K562 (cell line): ENCODE measurements at regions not wholly inside any gene's neighbourhood (a gene's known extent, or its start where the extent isn't known, plus 50 kb on each side); places are given as distances from the start of the nearest gene placed in this dataset.

Experiments
- HLTF ChIP-seq: fragments of 450-650 bp; IDR thresholded peaks from 2 replicates; pipeline ENCODE4 v1.6.1; 2016
- KLF10 ChIP-seq: fragments of 250-450 bp; sonication (Bioruptor Pico); IDR thresholded peaks from 2 replicates; pipeline ENCODE4 v1.6.1; 2021; ENCODE audit warnings: matching md5 sums
- SMC3 ChIP-seq: conservative IDR thresholded peaks from 2 replicates; pipeline ENCODE4 v1.6.1; 2011; ENCODE audit warnings: low read depth, low read length, improper control_type of control experiment; ENCODE audit not compliant: insufficient read depth
- ZNF124 ChIP-seq: sonication (generic); formaldehyde crosslinking; IDR thresholded peaks from 2 replicates; pipeline ENCODE4 v1.8.1; 2022; ENCODE audit warnings: missing genetic modification reagents
- ZNF764 ChIP-seq: fragments of 250-450 bp; sonication (Bioruptor Pico); IDR thresholded peaks from 2 replicates; pipeline ENCODE4 v1.4.0; 2020; ENCODE audit warnings: low read depth, mild to moderate bottlenecking, moderate library complexity
- TF ChIP-seq, protein P1 (sequence below): sonication (generic); IDR thresholded peaks from 2 replicates; pipeline ENCODE4 v1.6.1; 2016
- TF ChIP-seq, protein P2 (sequence below): fragments of 450-650 bp; formaldehyde crosslinking; IDR thresholded peaks from 2 replicates; pipeline ENCODE4 v1.4.0; 2020; ENCODE audit warnings: mild to moderate bottlenecking, moderate library complexity
- TF ChIP-seq, protein P3 (sequence below): IDR thresholded peaks from 2 replicates; pipeline ENCODE4 v1.6.1; 2011; ENCODE audit not compliant: insufficient read length; ENCODE audit errors: extremely low read depth
- TF ChIP-seq, protein P4 (sequence below), 3 experiments: IDR thresholded peaks in 2 of 3; conservative IDR thresholded peaks in 1 of 3; 2 replicates each; pipeline ENCODE4 v1.5.1; 2011 to 2012; ENCODE audit warnings: low read length in 3 of 3, mild to moderate bottlenecking in 3 of 3, control low read depth in 2 of 3, improper control_type of control experiment in 1 of 3, inconsistent platforms in 1 of 3, low read depth in 1 of 3, mixed read lengths in 1 of 3, moderate library complexity in 1 of 3; ENCODE audit not compliant: insufficient read depth in 2 of 3

DNA sequence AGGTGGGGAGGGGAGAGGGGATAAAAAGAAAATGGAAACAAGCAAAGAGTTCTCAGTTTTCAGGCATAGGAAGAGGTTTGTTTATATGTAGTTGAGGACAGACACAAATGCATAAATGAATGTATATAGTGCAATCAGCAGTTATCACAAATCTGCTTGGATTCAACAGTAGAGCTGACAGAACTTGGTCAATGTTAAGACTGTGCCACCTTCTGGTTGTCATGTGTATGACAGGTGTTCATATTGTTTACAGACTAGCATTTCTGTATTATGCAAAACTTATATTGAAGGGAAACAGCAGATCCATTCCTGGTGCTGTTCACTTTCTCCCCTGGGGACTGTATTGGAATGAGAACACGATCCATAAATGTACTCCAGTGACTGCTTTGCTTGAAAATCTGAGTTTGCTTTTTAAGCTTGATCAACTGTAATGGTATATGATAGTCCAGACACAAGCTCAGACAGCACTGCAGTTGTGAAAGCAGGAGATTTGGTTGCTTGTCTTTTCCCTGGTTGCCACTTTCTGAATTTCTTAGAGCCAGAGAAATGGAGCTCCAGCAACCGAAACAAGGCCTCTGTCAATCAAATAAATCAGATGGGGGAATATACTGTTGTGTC lies 319.5 kb upstream of the OBI1 start (continued):
- TF ChIP-seq, protein P1, sequence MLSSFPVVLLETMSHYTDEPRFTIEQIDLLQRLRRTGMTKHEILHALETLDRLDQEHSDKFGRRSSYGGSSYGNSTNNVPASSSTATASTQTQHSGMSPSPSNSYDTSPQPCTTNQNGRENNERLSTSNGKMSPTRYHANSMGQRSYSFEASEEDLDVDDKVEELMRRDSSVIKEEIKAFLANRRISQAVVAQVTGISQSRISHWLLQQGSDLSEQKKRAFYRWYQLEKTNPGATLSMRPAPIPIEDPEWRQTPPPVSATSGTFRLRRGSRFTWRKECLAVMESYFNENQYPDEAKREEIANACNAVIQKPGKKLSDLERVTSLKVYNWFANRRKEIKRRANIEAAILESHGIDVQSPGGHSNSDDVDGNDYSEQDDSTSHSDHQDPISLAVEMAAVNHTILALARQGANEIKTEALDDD = no peak
- TF ChIP-seq, protein P2, sequence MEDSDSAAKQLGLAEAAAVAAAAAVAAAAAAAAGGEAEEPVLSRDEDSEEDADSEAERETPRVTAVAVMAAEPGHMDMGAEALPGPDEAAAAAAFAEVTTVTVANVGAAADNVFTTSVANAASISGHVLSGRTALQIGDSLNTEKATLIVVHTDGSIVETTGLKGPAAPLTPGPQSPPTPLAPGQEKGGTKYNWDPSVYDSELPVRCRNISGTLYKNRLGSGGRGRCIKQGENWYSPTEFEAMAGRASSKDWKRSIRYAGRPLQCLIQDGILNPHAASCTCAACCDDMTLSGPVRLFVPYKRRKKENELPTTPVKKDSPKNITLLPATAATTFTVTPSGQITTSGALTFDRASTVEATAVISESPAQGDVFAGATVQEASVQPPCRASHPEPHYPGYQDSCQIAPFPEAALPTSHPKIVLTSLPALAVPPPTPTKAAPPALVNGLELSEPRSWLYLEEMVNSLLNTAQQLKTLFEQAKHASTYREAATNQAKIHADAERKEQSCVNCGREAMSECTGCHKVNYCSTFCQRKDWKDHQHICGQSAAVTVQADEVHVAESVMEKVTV = peak; percentile 44; the same call in 1 of the 2 replicates
- TF ChIP-seq HLTF (no peak), ZNF124 (CRISPR knock-in tag) (no peak), ZNF764 (no peak), SMC3 (0 out of 2 replicates have a peak, but pooled peaks have one; percentile 27), KLF10 (CRISPR knock-in tag) (no peak)
- TF ChIP-seq, protein P3, sequence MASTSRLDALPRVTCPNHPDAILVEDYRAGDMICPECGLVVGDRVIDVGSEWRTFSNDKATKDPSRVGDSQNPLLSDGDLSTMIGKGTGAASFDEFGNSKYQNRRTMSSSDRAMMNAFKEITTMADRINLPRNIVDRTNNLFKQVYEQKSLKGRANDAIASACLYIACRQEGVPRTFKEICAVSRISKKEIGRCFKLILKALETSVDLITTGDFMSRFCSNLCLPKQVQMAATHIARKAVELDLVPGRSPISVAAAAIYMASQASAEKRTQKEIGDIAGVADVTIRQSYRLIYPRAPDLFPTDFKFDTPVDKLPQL = no peak
- TF ChIP-seq, protein P4, sequence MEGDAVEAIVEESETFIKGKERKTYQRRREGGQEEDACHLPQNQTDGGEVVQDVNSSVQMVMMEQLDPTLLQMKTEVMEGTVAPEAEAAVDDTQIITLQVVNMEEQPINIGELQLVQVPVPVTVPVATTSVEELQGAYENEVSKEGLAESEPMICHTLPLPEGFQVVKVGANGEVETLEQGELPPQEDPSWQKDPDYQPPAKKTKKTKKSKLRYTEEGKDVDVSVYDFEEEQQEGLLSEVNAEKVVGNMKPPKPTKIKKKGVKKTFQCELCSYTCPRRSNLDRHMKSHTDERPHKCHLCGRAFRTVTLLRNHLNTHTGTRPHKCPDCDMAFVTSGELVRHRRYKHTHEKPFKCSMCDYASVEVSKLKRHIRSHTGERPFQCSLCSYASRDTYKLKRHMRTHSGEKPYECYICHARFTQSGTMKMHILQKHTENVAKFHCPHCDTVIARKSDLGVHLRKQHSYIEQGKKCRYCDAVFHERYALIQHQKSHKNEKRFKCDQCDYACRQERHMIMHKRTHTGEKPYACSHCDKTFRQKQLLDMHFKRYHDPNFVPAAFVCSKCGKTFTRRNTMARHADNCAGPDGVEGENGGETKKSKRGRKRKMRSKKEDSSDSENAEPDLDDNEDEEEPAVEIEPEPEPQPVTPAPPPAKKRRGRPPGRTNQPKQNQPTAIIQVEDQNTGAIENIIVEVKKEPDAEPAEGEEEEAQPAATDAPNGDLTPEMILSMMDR (IDR thresholded peaks at IDR 0.05 in 2 of 3, conservative IDR thresholded peaks at IDR 0.05 in 1 of 3; ENCODE audit: insufficient read depth in 2 of 3, low read depth in 1 of 3, low read length in 3 of 3) = peak; percentile 36 to 57 (median 52); a peak in 5 of 6 replicates
